ENCODE measurements at regions not wholly inside any gene's neighbourhood (a gene's known extent, or its start where the extent isn't known, plus 50 kb on each side); places are given as distances from the start of the nearest gene placed in this dataset.
"Not testable (repeated sequence)": the region's sequence is repeated elsewhere in the genome, so short reads cannot be mapped to it uniquely, and the experiment has no call there.

DNA sequence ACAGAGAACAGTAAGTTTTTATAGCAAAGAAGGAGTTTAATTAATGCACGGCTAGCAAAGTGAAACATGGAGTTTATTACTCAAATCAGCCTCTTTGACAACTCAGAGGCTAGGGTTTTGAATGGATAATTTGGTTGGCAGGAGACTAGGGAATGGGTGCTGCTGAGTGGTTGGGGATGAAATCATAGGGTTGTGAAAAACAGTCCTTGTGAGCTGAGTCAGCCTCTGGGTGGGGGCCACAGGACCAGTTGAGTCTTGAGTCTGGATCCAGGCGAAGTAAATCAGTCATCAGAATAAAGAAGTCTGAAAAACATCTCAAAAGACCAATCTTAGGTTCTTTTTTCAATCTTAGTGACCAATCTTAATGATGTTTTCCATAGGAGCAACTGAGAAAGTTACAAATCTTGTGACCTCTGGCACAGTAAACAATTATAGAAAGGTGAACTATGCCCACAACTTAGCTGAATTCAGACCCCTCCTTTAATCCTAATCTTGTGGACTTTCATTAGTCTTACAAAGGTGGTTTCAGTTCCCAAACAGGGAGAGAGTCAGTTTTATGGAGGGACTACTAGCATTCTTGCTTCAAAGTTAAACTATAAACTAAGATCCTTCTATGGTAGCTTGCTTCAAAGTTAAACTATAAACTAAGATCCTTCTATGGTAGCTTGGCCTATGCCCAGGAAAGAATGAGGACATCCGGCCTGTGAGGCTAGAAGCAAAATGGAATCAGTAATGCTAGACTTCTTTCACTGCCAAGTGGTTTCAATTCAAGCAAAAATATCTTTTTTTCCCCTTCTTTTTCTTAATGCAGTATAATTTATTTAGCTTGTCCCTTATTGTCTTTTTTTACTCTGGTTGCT lies 84.5 kb downstream of the AASDHPPT start:
- TF ChIP-seq, protein P1, sequence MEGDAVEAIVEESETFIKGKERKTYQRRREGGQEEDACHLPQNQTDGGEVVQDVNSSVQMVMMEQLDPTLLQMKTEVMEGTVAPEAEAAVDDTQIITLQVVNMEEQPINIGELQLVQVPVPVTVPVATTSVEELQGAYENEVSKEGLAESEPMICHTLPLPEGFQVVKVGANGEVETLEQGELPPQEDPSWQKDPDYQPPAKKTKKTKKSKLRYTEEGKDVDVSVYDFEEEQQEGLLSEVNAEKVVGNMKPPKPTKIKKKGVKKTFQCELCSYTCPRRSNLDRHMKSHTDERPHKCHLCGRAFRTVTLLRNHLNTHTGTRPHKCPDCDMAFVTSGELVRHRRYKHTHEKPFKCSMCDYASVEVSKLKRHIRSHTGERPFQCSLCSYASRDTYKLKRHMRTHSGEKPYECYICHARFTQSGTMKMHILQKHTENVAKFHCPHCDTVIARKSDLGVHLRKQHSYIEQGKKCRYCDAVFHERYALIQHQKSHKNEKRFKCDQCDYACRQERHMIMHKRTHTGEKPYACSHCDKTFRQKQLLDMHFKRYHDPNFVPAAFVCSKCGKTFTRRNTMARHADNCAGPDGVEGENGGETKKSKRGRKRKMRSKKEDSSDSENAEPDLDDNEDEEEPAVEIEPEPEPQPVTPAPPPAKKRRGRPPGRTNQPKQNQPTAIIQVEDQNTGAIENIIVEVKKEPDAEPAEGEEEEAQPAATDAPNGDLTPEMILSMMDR (IDR thresholded peaks at IDR 0.05; ENCODE audit: extremely low read depth, insufficient read depth, missing control alignments) = no peak
- in situ Hi-C loops (cut with MboI; ENCODE audit: low pct_unique_long_range_greater_than_20kb, low sequenced_read_pairs, unreplicated experiment) = no loop called here
- DNase-seq (ENCODE audit: low spot score) = no peak

DNA sequence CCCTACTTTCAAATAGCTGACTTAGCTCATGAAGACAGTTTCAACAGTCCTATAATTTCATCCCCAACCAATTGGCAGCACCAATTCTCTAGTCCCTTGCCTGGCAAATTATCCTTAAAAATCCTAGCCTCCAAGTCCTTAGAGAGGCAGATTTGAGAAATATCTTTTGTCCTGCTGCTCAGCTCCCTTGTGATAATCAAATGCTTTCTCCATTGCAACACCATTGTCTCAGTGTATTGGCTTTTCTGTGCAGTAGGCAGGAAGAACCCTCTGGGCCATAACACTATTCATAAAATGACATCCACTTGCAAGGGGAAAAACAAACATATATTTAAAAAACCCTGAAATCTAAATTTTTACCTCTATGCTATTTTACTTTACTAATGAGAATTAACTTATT lies 89.6 kb downstream of the AASDHPPT start:
- no peak for DNase-seq (ENCODE audit: low spot score)
- TF ChIP-seq, protein P1 (IDR thresholded peaks at IDR 0.05; ENCODE audit: extremely low read depth, insufficient read depth, missing control alignments) = no peak
- in situ Hi-C loops (cut with MboI; ENCODE audit: low pct_unique_long_range_greater_than_20kb, low sequenced_read_pairs, unreplicated experiment) = no loop called here

- TF ChIP-seq, protein P1 (IDR thresholded peaks at IDR 0.05; ENCODE audit: extremely low read depth, insufficient read depth, missing control alignments) = no peak
- in situ Hi-C loops (cut with MboI; ENCODE audit: low pct_unique_long_range_greater_than_20kb, low sequenced_read_pairs, unreplicated experiment) = no loop called here
- DNase-seq (ENCODE audit: low spot score) = no peak
These were observed 95.0 kb downstream of the AASDHPPT start for GRCh38 chr11:106172386-106172991.

- in situ Hi-C loops (cut with MboI; ENCODE audit: low pct_unique_long_range_greater_than_20kb, low sequenced_read_pairs, unreplicated experiment) = no loop called here
- DNase-seq (ENCODE audit: low spot score) = no peak
- TF ChIP-seq, protein P1 (IDR thresholded peaks at IDR 0.05; ENCODE audit: extremely low read depth, insufficient read depth, missing control alignments) = no peak
These were observed 95.8 kb downstream of the AASDHPPT start for GRCh38 chr11:106173291-106173690.

- DNase-seq (ENCODE audit: low spot score); in situ Hi-C loops (cut with MboI; ENCODE audit: low pct_unique_long_range_greater_than_20kb, low sequenced_read_pairs, unreplicated experiment): not testable (repeated sequence)
These were observed 96.5 kb downstream of the AASDHPPT start for GRCh38 chr11:106174003-106174402.

GRCh38 chr11:106176817-106177216 lies 99.4 kb downstream of the AASDHPPT start:
- in situ Hi-C loops (cut with MboI; ENCODE audit: low pct_unique_long_range_greater_than_20kb, low sequenced_read_pairs, unreplicated experiment) = no loop called here
- TF ChIP-seq, protein P1 (IDR thresholded peaks at IDR 0.05; ENCODE audit: extremely low read depth, insufficient read depth, missing control alignments) = no peak

GRCh38 chr11:106177311-106177710 lies 99.8 kb downstream of the AASDHPPT start:
- DNase-seq (ENCODE audit: low spot score) = no peak
- in situ Hi-C loops (cut with MboI; ENCODE audit: low pct_unique_long_range_greater_than_20kb, low sequenced_read_pairs, unreplicated experiment) = no loop called here
- TF ChIP-seq, protein P1 (IDR thresholded peaks at IDR 0.05; ENCODE audit: extremely low read depth, insufficient read depth, missing control alignments) = no peak

More at GRCh38 chr11:106176817-106177216, 99.4 kb downstream of the AASDHPPT start:
- DNase-seq (ENCODE audit: low spot score) = no peak
